ENCODE measurements at regions not wholly inside any gene's neighbourhood (a gene's known extent, or its start where the extent isn't known, plus 50 kb on each side); places are given as distances from the start of the nearest gene placed in this dataset.

GRCh38 chr17:71111934-71112333 lies 942.6 kb downstream of the KCNJ2 start:
- no peak for DNase-seq

DNA sequence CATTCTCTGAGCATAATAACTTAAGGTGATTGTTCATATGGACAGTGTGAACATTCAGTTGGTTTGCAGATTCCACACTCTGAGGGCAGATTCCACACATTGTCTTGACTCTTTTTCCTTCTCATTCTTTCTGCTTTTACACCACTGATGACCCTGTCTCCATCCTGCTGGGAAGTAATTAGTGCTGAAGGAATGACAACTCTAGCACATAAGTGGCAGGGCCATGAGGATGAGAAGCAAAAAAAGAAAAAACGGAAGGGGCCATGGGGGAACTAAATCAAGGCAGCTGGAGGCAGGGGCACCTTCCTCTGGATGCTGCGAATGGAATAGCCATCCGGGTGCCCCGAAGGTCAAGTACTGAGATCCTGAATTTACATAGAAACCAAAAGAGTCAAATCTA lies 944.0 kb downstream of the KCNJ2 start:
- DNase-seq: no peak

DNA sequence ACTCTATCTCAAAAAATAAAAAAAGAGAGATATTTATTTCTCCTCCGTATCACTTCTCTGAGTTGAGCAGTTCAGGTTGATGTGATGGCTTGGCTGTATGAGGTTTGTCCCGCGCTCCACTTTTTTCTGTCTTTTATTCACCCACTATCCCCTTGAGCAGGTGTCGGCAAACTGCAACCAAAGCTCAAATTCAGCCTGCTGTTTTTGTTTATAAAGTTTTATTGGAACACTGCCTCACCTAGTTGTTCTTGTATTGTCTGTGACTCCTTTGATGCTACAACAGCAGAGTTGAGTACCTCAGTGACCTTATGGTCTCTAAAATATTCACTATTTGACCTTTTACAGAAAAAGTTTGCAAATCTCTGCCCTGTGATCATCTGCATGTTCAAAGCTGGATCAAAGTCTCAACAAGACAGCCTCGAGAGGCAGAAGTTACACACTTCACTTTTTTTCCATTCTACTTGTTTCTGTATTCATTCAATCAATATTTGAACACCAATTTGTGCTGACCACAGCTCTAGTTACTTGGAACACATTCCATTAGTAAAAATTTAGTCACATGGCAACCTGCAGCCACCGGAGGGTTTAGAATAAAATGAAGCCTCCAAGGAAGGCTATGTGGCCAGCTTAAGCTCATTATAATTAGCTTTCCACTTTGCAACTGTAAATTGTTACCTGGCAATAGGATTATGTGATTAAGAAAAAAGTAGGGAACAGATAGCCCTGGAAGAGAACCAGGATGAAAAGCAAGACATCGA lies 945.8 kb downstream of the KCNJ2 start:
- DNase-seq: no peak

DNA sequence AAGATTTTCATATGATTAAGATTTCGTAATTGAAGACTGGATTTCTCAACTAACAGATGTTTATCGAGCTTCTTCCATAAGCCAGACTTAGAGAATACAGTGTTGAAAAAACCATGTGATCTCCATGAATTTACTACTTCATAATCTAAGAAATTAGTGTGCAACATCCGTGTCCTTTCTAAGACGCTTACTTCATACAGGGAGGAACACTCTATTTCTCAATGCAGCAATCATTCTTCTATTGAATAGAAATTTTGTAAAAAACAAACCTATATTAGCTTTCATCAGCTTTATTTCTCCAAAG lies 946.3 kb downstream of the KCNJ2 start:
- no peak for DNase-seq

- DNase-seq: no peak
These were observed 948.1 kb downstream of the KCNJ2 start for GRCh38 chr17:71117466-71117865.

DNA sequence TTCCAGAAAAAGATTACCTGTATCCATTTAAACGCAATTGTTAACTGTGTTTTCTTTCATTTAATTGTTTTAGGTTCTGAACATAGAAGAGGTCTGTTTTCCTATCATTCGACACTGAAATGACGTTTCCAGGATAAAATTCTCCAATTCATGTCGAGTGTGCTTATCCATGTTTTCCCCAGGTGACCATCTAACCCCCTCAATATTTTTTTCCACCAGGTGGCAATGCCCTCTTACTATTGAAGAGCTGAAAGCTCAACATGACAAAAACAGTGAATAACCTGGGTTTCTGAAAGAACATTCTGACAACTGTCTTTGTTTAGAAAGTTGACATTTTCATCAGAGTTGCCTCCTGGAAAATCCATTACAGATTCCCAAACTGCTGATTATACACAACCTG lies 948.7 kb downstream of the KCNJ2 start:
- DNase-seq: no peak

DNA sequence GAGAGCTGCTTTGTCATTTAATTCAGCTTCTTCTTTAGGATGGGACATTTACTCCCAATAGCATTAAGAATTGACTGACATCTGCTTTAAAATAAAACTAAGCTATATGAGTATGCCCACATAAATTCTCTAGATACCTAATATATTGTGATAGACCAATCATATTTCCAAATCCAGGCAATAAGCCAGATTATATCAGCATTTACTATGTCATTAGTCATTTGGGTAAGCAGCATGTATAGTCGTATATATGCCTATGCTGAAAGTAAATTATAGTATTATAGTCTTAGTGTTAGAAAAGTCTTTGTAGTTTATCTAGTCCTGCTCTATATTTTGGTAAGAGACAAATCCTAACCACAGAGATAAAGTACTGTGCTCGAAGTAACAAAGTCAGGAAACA lies 958.1 kb downstream of the KCNJ2 start:
- DNase-seq: no peak

- no peak for DNase-seq
These were observed 973.0 kb downstream of the KCNJ2 start for GRCh38 chr17:71142333-71142732.

- DNase-seq: no peak
These were observed 975.3 kb upstream of the SOX9 start for GRCh38 chr17:71145486-71145885.

DNA sequence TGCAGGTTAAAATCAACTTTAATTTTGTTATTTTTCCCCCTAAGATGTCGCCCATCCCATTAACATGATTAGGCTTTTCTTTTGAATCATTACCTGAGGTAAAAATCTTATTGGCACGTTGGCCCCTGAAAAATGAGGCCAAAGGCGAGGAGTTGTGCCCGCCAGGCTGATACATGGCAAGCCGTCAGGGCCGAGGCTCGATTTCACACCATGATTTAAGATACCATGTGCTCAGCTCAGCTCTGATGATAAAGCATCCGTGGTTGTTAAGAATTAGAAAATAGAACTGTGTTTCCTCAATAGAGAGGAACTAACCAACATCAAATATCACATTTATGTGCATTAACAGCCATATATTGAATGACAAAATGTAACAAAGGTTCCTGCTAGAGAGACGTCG lies 972.9 kb upstream of the SOX9 start:
- no peak for DNase-seq

- no peak for DNase-seq
These were observed 971.2 kb upstream of the SOX9 start for GRCh38 chr17:71149607-71150006.

DNA sequence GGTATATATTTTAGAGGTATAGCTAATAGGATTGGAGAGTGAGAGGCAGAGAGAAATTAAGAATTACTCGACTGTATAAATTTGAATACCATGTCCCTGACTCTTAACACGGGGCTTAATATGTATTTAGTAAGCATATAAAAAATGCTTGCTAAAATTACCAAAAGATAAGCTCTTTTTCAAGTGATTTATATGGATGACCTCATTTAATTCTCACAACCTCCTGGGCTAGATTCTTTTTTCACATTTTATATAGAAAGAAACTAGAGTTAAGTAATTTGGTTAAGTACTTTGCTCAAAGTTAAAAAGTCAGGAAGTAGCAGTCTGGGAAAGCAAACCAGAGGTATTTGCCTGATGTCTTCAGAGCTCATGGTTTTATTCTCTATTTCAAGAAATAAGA lies 963.5 kb upstream of the SOX9 start:
- no peak for DNase-seq

DNA sequence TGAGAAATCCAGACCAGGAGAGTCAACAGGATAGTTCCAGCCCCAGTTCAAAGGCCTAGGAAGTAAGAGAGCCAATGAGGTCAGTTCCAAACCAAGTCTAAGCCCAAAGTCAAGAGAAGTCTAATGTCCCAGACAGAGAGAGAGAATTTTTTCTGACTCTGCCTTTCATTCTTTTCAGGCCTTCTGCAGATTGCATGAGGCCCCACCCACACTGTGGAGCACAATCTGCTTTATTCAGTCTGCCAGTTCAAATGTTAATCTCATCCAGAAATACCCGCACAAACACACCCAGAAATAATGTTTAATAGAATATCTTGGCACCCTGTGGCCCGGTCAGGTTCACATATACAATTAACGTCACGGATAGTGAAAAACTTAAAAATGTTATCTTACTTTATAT lies 962.4 kb upstream of the SOX9 start:
- DNase-seq: no peak

DNA sequence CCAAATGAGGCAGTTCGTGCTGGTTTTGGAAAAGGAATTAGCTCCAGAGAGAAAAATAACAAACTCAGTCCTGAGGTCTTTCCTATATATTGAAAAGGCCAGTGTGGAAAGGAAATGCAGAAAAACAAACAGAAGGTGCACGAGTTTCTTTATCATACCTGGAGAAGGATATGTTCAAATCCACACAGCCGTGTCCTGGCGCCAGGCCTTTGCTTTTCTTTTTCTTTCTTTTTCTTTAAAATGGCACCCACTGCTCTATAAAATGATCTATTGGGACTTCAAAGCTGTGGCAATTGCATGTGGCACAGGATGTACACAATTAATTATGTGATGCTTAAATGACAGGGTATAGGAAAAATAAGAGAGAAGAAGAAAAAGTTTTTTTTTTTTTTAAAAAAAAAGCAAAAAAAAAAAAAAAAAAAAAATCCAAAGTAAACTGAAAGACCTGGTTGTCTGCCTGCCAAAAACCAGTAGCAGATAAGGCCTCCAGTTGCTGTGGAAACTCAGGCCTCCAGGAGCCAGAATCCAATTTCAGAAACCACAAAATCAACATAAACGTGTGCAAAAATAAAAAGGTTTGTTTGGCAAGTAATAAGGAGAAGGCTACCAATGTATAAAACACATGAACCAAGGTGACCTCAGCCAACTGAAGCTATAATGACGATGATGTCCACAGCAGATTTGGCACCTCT lies 957.6 kb upstream of the SOX9 start:
- DNase-seq: no peak

GRCh38 chr17:71163813-71164122 lies 957.1 kb upstream of the SOX9 start:
- DNase-seq: no peak

DNA sequence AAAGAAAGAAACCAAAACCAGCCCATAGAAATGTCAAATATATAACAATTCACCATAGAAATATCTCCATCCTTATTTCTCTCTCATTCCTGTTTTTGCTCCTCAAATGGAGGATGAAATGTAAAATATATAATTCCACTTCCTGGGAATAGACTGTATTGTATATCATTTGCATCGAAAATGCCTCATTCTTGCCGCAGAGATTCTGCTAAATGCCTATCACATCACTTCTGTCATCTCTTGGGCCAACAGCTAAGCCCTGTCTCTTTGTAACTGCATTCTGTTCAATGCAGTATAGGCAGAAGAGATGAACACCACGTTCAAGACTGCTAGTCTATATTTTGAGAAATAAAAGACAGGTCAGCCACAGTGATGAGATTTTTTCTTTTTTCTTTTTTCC lies 956.3 kb upstream of the SOX9 start:
- DNase-seq: no peak

DNA sequence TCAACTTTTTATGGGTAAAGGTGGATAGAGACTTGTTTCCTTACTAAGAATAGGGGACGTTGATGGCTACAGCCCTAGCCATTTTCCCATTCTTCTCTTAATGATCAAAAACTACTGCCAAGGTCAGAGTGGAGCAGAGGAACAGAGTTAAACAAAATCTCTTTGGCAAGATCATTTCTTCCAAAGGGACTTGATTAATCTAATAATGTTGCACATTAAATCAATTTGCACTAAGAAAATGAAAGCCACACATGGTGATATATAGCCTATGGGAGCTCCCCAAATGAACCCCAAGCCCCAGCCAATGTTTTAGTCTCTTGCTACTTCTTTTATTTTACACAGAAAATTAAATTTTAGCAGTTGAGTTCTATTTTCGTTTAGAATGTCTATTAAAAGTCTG lies 954.5 kb upstream of the SOX9 start:
- DNase-seq: no peak

- DNase-seq: no peak
These were observed 952.6 kb upstream of the SOX9 start for GRCh38 chr17:71168053-71168741.

DNA sequence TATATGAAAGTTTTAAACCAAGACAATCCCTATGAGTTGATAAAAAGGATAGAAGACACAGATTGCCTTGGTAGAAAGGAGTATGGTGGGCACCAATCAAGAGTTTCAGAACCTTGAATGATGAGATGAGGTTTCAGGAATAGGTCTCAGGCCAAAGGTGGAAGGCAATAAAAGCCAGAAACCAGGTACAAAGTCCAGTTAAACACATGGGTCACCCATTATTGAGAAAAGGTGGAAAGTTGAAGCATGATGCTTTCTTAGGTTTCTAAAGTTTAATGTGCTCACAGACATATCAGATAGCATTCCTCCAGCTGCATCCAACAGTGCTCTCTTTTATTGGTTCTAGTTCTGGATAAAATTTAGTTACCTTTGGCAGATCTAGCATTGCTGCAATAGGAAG lies 950.8 kb upstream of the SOX9 start:
- DNase-seq: no peak

DNA sequence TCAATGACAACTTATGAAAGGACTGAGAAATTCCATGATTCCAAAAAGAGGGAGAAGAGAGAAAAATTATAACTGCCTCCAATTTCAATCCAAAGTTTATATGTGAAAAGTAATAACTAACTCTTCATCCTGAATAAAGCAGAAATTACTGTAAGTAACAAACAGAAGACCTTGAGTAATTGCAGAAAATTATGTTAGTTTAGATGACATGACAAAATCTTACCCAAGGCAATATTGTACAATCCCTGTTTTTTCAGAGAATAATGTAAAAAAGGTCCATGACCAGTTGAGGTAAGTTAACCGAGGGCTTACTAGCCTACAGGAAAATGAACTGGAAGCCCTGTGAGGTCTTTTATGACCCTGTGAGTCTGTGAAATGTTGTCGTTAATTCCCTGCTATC lies 949.5 kb upstream of the SOX9 start:
- no peak for DNase-seq

GRCh38 chr17:71173991-71174390 lies 946.8 kb upstream of the SOX9 start:
- no peak for DNase-seq

- no peak for DNase-seq
These were observed 944.5 kb upstream of the SOX9 start for GRCh38 chr17:71176331-71176730.

GRCh38 chr17:71176928-71177443 lies 943.8 kb upstream of the SOX9 start:
- no peak for DNase-seq

DNA sequence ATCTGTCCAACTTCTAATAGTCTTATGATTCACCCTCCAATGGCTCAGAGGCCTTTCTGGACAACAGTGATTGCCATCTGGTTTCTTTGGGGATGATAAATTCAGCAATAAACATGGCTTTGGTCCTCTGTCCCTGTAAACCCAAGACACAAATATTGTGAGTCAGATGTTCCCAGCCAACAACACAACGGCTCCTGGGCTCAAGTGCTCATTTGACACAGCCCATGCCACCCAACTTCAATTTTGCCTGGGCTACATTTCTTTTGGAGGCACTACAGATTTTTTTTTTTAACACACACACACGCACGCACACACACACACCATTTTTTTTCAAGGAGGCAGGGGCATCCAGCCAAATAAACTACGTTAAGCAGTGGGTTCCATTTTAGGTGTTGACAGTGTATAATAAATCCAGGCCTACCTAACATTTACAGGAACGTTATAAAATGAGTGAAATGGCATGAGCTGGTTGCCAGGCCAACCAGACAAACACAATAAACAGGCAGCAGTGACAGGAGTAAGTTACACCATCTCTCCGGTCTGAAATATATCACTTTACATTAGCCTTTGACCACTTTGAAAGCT lies 939.9 kb upstream of the SOX9 start:
- no peak for DNase-seq
